DND-41 (cell line): ENCODE measurements at regions not wholly inside any gene's neighbourhood (a gene's known extent, or its start where the extent isn't known, plus 50 kb on each side); places are given as distances from the start of the nearest gene placed in this dataset.

Experiments used
- CTCF ChIP-seq: IDR thresholded peaks from 2 replicates; pipeline ENCODE4 v1.5.1; 2012; ENCODE audit warnings: borderline replicate concordance, low read length, moderate library complexity, mild to moderate bottlenecking; ENCODE audit not compliant: poor library complexity, severe bottlenecking; ENCODE audit errors: extremely low read depth
- EZH2 ChIP-seq: IDR thresholded peaks from 3 replicates; pipeline ENCODE4 v1.6.1; 2012; ENCODE audit warnings: borderline replicate concordance, low read depth, mild to moderate bottlenecking, moderate library complexity, low read length, inconsistent platforms; ENCODE audit not compliant: severe bottlenecking

GRCh38 chr2:236696834-236697233, 127.2 kb downstream of the ACKR3 start:
- no peak for TF ChIP-seq CTCF
- no peak for TF ChIP-seq EZH2
